ENCODE measurements at regions not wholly inside any gene's neighbourhood (a gene's known extent, or its start where the extent isn't known, plus 50 kb on each side); places are given as distances from the start of the nearest gene placed in this dataset.

DNA sequence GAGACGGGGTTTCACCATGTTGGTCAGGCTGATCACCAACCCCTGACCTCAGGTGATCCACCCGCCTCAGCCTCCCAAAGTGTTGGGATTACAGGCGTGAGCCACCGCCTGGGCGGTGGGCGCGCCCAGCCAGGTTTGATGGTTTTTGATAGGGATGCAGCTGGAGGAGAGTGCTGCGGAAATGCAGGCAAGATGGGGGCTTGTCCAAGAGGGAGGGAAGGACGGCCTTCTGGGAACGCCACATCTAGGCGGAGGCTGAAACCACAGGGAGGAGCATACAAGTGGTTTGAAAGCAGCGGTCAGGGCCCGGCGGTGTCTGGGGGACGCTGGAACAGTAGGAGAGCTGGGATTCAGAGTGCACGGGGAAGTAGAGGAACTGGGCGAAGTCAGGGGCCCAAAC, 134.6 kb downstream of the VRK1 start:
- DNase-seq (ENCODE audit: low read depth in 4 of 4, low spot score in 1 of 4): no peak

DNA sequence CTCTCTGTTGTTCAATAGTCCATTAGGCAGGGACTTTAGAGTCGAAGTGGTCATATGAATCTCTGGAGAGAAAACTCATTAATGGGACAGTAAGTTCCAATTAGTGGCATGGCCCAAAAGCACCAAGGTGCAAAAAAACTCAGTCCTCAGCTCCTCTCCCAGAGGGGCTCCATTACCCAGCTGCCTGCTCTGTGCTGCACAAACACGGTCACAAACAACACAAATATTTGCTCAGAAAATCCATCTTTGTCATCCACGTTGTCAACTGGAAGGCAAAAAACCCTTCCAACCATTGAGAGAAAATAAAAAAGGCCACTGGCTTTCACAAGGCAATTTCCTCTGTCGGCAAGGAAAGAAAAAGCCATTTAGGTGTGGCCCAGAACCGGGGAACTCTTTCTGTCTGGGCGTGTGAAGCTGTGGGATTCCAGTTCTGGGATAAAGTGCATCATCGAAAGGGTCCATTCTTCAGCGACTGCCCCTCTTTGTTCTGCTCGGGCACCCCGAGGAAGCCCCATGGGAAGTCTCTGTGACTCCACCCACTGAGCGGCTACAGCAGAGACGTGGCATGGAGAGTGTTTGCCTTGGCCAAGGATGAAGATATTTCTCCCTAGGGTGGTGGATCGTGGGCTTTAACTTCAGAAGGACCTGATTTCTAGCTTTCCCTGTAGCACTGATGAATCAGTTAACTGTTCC, 137.6 kb downstream of the VRK1 start:
- DNase-seq (ENCODE audit: low read depth in 4 of 4, low spot score in 1 of 4): no peak

DNA sequence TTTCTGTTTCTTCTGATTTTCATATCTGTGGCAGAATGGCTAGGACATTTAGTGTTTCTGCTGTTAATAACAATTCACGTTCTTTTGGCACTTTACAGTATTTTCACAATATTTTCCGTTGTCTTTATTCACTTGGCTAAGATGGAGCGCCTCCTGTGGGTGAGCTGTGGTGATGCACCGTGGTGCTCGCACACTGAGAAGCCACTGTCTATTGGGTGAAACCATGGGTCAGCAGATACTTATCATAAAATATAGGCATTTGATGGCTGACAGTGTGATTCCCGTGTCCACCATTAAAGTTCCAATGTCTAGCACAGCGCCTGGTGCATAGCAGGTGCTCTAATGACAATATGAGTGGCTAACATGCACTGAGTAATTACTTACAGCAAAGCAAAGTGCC, 141.8 kb downstream of the VRK1 start:
- DNase-seq (ENCODE audit: low read depth in 4 of 4, low spot score in 1 of 4): no peak

DNA sequence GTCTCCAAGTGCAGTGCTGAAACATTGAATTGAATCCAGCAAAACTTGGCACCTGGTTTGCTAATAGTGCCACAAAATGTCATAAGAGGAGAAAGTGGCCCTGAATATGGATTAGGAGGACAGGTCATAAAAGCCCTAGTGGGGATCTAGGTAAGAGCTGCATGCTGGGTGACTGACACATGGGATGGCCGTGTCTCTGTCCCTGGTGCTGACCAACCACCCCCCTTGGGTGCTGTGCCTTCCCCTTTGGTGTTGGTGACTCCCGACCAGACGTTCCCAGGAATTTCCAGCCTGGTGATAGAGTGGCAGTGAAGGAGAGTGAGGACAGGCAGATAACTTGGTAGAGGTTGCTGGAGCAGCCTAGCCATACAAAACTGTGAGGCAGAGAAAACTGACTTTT, 142.8 kb downstream of the VRK1 start:
- no peak for DNase-seq (ENCODE audit: low read depth in 4 of 4, low spot score in 1 of 4)

DNA sequence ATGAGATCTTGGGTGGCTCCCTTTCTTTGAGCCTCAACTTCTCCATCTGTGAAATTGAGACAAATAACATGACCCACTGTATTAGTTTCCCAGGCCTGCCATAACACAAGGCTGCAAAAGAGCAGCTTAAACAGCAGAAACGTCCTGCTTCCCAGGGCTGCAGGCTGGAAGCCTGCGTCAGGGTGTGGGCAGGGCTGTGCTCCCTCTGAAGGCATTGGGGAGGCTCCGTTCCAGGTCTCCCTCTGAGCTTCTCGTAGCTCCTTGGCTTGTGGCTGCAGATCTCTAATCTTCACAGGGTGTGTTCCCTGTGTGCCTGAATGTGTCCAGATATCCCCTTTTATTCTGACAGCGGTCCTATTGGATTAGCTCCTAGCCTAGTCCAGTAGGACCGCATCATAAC, 147.1 kb downstream of the VRK1 start:
- no peak for DNase-seq (ENCODE audit: low read depth in 4 of 4, low spot score in 1 of 4)

DNA sequence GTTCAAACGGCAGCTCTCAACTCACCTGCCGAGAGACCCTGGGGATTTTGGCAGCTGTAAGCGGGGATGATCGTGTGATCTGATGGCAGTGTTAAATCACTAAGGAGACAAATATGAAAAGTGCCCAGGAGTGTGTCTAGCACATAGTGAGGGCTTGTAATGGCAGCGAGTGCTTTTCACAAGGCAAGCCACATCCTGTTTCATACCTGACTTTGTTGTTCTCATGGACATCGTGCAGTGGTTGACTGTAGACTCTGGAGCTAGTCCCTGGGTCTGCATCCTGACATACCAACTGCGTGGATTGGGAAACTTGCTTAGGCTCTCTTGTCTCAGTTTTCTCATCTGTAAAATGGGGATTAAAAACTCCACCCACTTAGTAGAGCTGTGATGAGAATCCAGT, 148.5 kb downstream of the VRK1 start:
- no peak for DNase-seq (ENCODE audit: low read depth in 4 of 4, low spot score in 1 of 4)

DNA sequence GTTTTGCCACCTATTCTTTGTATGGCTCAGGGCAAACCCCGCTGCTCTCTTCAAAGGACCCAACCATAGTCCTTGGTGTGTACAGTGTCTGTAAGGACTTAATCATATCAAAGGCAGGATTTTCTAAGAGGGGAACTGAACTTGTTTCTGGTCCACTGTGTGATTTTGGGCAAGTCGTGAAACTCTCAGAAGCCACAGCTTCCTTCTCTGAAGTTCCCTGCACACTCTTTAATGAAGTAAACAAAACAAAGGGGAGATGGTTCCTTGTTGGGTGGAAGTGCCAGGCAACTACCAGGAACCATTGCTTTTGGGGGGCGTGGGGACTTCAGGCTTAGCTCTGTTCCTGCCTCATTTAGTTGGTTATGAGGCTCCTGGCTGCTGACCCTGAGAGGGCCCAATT, 152.4 kb downstream of the VRK1 start:
- DNase-seq (ENCODE audit: low read depth in 4 of 4, low spot score in 1 of 4): no peak

DNA sequence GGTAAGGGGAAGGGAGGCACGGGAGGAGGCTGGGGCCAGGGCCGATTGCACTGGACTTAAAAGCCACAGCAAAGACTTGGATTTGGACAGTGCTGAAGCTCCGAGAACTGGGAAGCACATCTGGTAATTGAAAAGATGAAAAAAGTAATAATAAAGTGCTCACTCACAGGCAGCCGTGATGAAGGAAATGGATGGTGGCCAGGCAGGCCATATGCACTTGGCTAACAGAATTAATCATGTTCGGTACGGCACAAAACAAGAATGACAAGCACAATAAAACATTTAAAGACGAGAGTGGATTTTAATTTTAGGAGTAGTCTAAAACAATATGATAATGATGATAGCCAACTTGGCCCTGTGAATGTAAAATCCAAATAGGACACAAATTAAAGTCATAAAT, 154.3 kb downstream of the VRK1 start:
- no peak for DNase-seq (ENCODE audit: low read depth in 4 of 4, low spot score in 1 of 4)

DNA sequence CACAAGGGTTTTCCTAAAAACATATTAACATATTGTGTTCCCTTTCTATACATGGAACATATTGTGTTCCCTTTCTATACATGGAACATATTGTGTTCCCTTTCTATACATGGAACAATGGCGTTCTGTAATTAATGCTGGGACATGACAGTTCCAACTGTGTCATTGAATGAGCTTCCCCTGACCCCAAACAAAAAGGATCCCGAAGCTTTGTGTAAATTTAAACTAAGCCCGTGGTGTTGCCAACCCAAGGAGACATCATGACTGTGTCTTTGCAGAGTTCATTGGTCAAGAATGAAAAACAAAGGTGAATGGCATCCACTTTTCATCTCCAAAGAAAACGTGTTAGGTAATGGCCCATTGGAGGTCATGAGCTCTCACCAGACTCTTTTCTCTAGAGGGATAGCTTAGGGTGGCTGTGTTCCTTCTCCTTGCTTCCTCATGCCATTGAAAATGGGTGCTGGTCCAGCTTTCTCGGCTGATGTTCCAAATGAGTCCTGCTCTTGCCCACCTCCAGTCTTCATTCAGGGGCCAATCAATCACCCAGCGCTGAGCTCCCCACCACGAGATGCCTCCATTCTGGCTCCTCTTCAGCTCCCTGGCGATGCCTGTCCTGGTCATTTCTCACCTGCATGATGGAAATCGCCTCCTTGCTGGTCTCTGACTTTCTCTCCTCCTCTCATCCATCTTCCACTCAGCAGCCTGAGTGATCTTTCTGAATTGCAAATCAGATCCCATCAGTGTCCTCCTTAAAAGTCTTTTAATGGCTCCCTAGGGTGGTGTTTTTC, 156.1 kb downstream of the VRK1 start:
- no peak for DNase-seq (ENCODE audit: low read depth in 4 of 4, low spot score in 1 of 4)

DNA sequence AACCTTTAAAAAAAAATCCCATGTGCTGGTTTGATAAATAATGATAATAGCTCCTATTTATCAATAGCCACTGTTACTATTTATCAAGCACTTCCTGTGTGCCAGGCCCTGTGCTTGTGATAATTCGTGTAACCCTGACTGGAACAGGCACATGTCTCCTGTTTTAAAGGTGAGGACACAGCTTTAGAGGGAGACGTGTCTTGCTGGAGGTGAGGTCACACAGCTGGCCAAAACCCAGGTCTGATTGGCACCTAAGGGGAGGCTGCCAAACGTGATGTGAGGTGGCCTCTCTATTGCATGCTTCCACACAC, 156.6 kb downstream of the VRK1 start:
- no peak for DNase-seq (ENCODE audit: low read depth in 4 of 4, low spot score in 1 of 4)

DNA sequence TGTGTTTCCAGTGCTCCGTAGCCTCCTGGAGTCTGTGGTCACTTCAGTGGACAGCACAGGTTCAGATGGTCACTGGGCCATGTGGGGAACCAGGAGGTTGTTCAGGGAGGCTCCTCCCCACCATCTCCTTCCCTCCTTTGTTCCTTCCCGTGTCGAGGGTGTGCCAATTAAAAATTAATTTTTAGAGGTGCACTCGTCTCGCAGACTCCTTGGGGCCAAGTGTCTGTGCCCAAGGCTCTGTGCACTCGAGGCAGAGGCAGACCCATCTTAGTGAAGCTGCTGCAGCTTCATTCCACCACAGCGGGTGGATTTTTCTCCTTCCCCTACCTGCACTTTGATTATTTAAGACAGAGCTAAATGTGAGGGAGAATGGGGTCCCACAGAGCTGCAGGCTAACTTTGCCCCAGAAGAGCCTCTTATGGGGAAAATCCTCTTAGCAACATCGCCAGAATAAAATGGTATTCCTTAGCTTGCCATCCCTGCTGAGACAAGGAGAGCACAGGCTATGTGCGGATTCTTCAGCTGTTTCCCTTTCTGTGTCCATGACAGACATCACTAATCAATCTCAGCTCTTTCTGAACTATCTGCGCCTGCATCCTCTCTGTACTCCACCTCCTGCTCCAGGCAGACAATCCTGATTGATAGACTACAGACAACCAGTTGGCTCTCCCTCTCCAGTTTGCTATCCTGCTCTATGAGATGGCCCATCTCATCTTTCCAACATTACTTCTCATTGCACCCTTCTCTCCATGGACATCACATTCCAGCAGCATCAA, 159.5 kb downstream of the VRK1 start:
- no peak for DNase-seq (ENCODE audit: low read depth in 4 of 4, low spot score in 1 of 4)

DNA sequence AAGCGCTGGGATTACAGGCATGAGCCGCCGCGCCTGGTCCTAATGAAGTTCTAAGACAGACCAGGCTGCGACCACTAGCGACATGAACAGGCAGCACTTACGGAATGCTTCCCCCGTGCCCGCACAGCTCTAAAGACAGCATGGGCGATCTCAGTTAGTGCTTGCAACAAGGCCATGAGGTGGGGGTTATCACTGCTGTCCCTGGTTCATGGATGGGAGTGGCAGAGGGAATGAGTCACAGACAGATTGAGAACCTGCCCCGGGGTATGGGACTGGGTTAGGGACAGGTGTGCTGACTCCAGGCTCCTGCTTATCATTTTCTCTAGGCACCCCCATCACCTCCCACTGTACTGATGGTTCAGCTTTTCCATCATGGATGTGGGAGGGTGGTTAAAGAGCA, 160.9 kb downstream of the VRK1 start:
- DNase-seq (ENCODE audit: low read depth in 4 of 4, low spot score in 1 of 4): no peak

DNA sequence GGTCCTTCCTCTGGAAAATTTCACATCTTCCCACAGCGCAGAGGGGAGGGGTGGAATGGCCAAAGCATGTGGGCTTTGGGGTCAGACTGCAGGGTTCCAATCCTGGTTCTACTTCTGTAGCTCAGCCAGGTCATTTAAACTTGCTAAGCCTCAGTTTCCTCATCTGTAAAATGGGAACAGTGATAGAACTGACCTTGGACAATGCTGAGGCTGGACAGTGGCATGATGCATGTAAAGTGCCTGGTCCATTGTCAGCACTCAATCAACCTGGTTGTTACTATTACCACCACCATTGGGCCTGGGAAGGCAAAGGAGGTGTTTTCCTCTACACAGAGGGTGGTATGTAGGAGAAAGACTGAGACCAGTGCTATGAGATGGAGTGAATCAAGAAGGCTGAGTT, 162.8 kb downstream of the VRK1 start:
- DNase-seq (ENCODE audit: low read depth in 4 of 4, low spot score in 1 of 4): no peak

DNA sequence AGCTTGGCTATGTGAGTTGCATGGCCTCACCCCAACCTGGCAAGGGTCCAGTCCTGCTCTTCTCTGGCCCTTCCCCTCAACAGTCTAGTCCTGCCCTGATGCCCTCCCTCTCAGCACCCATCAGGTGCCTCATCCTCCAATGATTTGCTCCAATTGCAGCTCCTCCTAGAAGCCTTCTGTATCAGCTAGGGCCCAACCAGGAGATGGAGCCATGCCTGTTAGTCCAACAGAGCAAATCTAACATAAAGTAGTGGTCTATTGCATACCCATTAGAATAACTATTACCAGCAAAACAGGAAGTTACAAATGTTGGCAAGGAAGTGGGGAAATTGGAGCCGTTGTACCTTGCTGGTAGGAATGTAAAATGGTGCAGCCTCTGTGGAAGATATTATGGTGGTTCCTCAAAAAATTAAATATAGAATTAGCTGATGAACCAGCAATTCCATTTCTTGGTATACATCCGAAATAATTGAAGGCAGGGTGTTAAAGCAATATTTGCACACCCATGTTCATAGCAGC, 163.5 kb downstream of the VRK1 start:
- no peak for DNase-seq (ENCODE audit: low read depth in 4 of 4, low spot score in 1 of 4)

DNA sequence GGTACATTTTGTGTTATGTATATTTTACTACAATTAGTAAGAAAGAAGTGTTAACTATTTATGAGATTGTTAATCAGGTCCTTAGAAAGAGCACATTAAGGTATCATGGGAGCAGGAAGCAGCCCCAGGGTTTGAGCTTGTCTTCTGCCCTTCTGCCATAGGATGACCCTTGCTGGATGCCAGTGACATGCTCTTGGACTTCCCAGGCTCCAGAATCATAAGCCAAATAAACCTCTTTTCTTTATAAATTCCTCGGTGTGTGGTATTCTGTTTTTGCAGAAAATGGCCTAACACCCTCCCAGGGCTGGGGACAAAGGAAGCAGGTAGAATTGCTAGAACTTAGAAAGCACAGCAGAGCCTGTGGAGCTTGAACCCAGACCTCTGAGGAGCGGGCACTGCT, 164.7 kb downstream of the VRK1 start:
- no peak for DNase-seq (ENCODE audit: low read depth in 4 of 4, low spot score in 1 of 4)

DNA sequence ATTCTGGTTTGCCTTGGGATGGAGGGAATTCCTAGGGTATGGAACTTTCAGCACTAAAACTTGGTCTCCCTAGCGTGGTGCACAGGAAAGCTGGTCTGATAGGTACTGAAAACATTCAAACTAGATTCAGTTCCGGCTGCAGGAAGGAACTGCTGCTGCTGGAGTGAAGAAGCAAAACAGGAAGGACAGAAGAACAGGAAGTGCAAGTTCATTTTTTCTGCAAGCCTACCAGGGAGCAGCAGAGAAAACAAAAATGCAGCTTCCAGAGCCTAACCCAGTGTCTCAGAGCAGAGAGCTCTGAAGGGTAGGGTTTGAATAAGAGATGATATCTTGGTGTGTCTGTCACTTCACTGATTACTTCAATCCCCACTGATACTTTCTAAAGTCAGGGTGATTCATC, 165.2 kb downstream of the VRK1 start:
- peak in 1 of 4 experiments; percentile 3 for DNase-seq (ENCODE audit: low read depth in 4 of 4, low spot score in 1 of 4)

DNA sequence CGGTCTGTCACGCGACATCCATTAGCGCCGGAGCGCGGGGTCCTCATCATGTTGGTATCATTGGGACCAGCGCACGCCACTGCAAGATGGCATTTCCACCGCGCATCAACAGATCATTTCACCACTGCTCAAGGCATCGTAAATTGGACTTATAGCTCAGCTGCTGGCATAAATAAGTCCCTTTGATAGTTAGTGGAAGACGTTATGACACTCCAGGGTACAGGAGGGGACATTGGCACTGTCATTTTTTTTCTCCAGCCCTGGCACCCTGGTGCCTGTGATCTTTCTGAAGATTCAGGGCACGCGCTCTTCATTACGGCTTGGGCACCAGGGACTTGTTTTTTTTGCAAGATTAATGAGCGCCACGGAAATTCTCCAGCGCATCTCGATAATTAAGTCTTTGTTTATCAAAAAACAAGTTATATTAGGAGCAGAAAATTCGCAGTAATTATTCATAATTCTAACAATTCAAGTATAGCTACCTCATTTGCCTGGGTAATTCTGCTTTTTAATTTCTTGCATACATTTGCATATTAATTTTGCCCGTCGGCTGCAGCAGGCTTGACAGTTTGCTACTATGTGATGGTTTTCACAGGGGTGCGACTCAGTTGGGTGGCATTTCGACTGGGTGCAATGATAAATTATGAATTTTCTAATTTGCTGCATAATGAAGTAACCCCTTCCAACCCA, 167.7 kb downstream of the VRK1 start:
- DNase-seq (ENCODE audit: low read depth in 4 of 4, low spot score in 1 of 4): no peak

DNA sequence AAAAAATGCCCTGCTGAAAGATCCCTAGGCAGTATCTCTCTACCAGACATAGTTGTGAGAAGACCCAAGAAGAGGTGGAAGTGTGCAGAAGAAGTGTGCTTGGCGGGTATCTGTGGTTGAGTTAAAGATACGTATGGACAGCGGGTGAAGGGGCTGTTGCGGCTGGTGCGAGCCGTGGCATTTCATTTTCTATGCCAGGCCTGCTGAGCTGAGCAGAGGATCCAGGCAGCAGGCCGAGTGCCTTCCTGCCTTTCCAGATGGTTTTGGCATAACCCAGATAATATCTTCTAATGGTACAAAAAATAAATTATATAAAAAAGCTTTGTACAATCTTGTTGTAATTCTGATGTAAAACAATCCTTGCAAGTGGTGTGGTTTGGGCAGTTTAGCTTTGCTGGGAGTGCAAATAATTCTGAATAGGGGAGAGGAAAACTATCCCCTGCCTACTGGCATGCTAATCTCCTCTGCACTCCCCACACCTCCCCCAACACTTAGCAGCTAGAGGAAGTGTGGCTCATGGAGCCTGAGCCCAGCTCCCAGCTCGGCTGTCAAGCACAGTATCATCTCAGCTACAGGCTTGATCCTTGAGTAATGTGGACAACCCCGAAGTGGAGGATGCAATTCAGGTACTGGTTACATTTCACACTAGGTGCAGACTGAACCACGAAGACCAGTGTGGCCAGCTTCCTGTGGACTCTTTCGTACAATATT, 168.9 kb downstream of the VRK1 start:
- DNase-seq (ENCODE audit: low read depth in 4 of 4, low spot score in 1 of 4): no peak

DNA sequence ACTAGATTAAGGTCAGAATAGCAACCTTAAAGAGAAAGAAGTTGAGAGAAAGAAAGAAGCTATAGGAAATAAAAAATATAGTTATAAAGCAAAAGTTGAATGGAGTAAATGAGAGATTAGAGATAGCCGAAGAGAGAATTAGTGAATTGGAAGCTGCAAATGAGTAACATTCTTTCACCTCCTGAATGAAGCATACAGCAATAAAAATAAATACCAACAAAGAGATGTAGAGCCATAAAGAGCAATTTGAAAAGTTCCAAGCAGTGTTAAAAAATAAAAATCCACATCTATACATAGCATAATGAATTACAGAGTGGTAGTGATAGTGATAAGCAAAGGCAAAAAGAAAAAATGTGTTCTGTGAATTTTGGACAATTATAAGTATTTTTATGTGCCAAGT, 177.9 kb downstream of the VRK1 start:
- no peak for DNase-seq (ENCODE audit: low read depth in 4 of 4, low spot score in 1 of 4)

DNA sequence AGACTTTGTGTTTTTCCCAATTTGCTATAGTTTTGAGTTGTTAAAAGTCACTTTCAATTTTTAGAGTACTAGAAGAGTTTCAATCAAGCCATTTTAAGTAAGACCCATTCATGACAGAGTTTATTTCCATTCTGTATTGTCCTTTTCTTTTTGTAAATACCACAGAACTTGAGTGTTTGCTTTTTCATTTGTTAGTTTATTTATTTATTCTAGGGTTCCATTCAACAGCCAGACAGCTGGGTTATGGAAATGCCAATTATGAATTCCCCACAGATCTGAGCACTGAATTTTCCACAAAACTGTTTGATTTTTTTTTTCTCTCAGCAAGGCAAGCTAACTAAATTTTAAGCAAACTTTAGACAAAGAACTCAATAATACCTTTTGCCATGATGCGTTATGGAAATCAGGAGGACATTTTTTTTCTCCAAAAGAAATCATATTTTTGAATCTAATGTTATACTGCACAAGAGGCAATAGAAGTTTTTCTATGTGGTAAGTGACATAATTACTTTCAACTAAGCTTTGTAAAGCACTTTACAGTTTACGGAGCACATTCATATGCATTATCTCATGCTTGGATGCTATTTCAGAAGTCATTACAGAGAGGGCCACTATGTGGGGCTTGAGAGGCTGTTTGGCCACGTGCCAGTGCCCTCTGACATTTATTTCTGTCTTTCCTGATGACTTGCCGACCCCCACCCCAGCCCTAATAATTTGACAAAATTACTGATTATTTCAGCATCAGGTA, 181.5 kb downstream of the VRK1 start:
- DNase-seq (ENCODE audit: low read depth in 4 of 4, low spot score in 1 of 4): no peak
